ENCODE measurements at regions not wholly inside any gene's neighbourhood (a gene's known extent, or its start where the extent isn't known, plus 50 kb on each side); places are given as distances from the start of the nearest gene placed in this dataset.

- TF ChIP-seq CTCF (IDR thresholded peaks at IDR 0.05) = no peak
- Mint-ChIP-seq H3K27me3 (ENCODE audit: unreplicated experiment) (peaks cover 4% of the 10 kb centered on the region), H3K36me3 (ENCODE audit: unreplicated experiment) (no peaks in the 10 kb centered on the region), H3K4me1 (ENCODE audit: unreplicated experiment) (no peaks in the 10 kb centered on the region), H3K4me3 (ENCODE audit: unreplicated experiment) (no peak overlapping the region), H3K27ac (ENCODE audit: unreplicated experiment) (no peak overlapping the region), H3K9me3 (ENCODE audit: unreplicated experiment) (no peaks in the 10 kb centered on the region)
- no peak for DNase-seq (ENCODE audit: extremely low spot score, unreplicated experiment)
Measured at GRCh38 chr3:20395692-20396091, 209.7 kb upstream of the SGO1 start.

- no peak overlapping the region for H3K27ac Mint-ChIP-seq (ENCODE audit: unreplicated experiment)
- H3K4me3 Mint-ChIP-seq (ENCODE audit: unreplicated experiment) = no peak overlapping the region
- H3K27me3 Mint-ChIP-seq (ENCODE audit: unreplicated experiment) = peaks cover 4% of the 10 kb centered on the region
- DNase-seq (ENCODE audit: extremely low spot score, unreplicated experiment) = no peak
- H3K9me3 Mint-ChIP-seq (ENCODE audit: unreplicated experiment) = no peaks in the 10 kb centered on the region
- H3K36me3 Mint-ChIP-seq (ENCODE audit: unreplicated experiment) = no peaks in the 10 kb centered on the region
- no peak for TF ChIP-seq CTCF (IDR thresholded peaks at IDR 0.05)
- no peaks in the 10 kb centered on the region for H3K4me1 Mint-ChIP-seq (ENCODE audit: unreplicated experiment)
Measured at GRCh38 chr3:20394243-20394642, 208.2 kb upstream of the SGO1 start.

GRCh38 chr3:20391644-20392043 lies 205.6 kb upstream of the SGO1 start:
- peaks cover 4% of the 10 kb centered on the region for H3K27me3 Mint-ChIP-seq (ENCODE audit: unreplicated experiment)
- H3K36me3 Mint-ChIP-seq (ENCODE audit: unreplicated experiment) = no peaks in the 10 kb centered on the region
- H3K9me3 Mint-ChIP-seq (ENCODE audit: unreplicated experiment) = no peaks in the 10 kb centered on the region
- H3K4me3 Mint-ChIP-seq (ENCODE audit: unreplicated experiment) = no peak overlapping the region
- H3K27ac Mint-ChIP-seq (ENCODE audit: unreplicated experiment) = no peak overlapping the region
- TF ChIP-seq CTCF (IDR thresholded peaks at IDR 0.05) = no peak
- DNase-seq (ENCODE audit: extremely low spot score, unreplicated experiment) = no peak
- no peaks in the 10 kb centered on the region for H3K4me1 Mint-ChIP-seq (ENCODE audit: unreplicated experiment)

- no peak for DNase-seq (ENCODE audit: extremely low spot score, unreplicated experiment)
- Mint-ChIP-seq H3K27me3 (ENCODE audit: unreplicated experiment) (no peaks in the 10 kb centered on the region), H3K27ac (ENCODE audit: unreplicated experiment) (no peak overlapping the region), H3K9me3 (ENCODE audit: unreplicated experiment) (no peaks in the 10 kb centered on the region), H3K4me3 (ENCODE audit: unreplicated experiment) (no peak overlapping the region), H3K36me3 (ENCODE audit: unreplicated experiment) (no peaks in the 10 kb centered on the region), H3K4me1 (ENCODE audit: unreplicated experiment) (no peaks in the 10 kb centered on the region)
- no peak for TF ChIP-seq CTCF (IDR thresholded peaks at IDR 0.05)
Measured at GRCh38 chr3:20388971-20389370, 203.0 kb upstream of the SGO1 start.

- H3K4me1 Mint-ChIP-seq (ENCODE audit: unreplicated experiment) = no peaks in the 10 kb centered on the region
- H3K36me3 Mint-ChIP-seq (ENCODE audit: unreplicated experiment) = no peaks in the 10 kb centered on the region
- H3K27me3 Mint-ChIP-seq (ENCODE audit: unreplicated experiment) = no peaks in the 10 kb centered on the region
- no peak for TF ChIP-seq CTCF (IDR thresholded peaks at IDR 0.05)
- no peaks in the 10 kb centered on the region for H3K9me3 Mint-ChIP-seq (ENCODE audit: unreplicated experiment)
- H3K27ac Mint-ChIP-seq (ENCODE audit: unreplicated experiment) = no peak overlapping the region
- no peak overlapping the region for H3K4me3 Mint-ChIP-seq (ENCODE audit: unreplicated experiment)
- no peak for DNase-seq (ENCODE audit: extremely low spot score, unreplicated experiment)
Measured at GRCh38 chr3:20380295-20380694, 194.3 kb upstream of the SGO1 start.

Data from osteocyte (in vitro differentiated cells).